ENCODE measurements at regions not wholly inside any gene's neighbourhood (a gene's known extent, or its start where the extent isn't known, plus 50 kb on each side); places are given as distances from the start of the nearest gene placed in this dataset.

DNA sequence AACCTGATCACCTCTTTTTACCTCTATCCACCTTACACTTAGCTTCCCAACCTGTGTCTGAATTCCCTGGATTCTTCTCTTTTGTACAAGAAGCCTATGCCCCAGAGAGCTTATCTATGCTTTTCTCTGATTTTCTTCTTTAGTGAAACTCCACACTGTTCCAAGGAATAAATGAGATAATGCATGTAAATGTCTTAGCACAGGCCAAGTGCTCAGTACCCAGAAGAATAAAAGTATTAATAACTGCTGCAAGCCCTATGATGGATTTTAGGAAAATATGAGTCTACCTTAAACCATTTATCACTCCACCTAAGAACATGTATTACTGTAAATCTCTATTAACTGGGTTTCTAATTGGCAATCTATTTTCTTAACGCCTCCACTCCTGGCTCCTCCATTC lies 168.5 kb upstream of the TNC start:
- Histone ChIP-seq H3K4me1 (ENCODE audit: insufficient read depth, low read length) (no peaks in the 10 kb centered on the region), H3K4me3 (ENCODE audit: low read depth in 1 of 2, low read length in 2 of 2) (no peak overlapping the region), H3K27ac (ENCODE audit: low read length) (no peak overlapping the region), H3K9me3 (ENCODE audit: insufficient read depth, low read length, severe bottlenecking) (no peaks in the 10 kb centered on the region), H3K4me2 (ENCODE audit: insufficient read depth, low read length) (no peak overlapping the region), H2AFZ (ENCODE audit: low read depth, low read length) (no peak overlapping the region), H3K27me3 (ENCODE audit: insufficient read depth, low read length, poor library complexity) (no peaks in the 10 kb centered on the region), H3K36me3 (ENCODE audit: insufficient read depth, low read length) (no peaks in the 10 kb centered on the region), H4K20me1 (ENCODE audit: insufficient read depth, low read length) (no peaks in the 10 kb centered on the region), H3K79me2 (ENCODE audit: insufficient read depth, low read length) (no peaks in the 10 kb centered on the region), H3K9ac (ENCODE audit: low read depth, low read length) (no peak overlapping the region)
- TF ChIP-seq, protein P1, sequence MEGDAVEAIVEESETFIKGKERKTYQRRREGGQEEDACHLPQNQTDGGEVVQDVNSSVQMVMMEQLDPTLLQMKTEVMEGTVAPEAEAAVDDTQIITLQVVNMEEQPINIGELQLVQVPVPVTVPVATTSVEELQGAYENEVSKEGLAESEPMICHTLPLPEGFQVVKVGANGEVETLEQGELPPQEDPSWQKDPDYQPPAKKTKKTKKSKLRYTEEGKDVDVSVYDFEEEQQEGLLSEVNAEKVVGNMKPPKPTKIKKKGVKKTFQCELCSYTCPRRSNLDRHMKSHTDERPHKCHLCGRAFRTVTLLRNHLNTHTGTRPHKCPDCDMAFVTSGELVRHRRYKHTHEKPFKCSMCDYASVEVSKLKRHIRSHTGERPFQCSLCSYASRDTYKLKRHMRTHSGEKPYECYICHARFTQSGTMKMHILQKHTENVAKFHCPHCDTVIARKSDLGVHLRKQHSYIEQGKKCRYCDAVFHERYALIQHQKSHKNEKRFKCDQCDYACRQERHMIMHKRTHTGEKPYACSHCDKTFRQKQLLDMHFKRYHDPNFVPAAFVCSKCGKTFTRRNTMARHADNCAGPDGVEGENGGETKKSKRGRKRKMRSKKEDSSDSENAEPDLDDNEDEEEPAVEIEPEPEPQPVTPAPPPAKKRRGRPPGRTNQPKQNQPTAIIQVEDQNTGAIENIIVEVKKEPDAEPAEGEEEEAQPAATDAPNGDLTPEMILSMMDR (IDR thresholded peaks at IDR 0.05; ENCODE audit: borderline replicate concordance, extremely low read depth, low read length, poor library complexity, severe bottlenecking): no peak
- TF ChIP-seq EZH2 (IDR thresholded peaks at IDR 0.05; ENCODE audit: borderline replicate concordance, low read depth, low read length, severe bottlenecking): no peak
- DNase-seq (no peak), ATAC-seq (ENCODE audit: insufficient read depth, low read depth) (no peak)

DNA sequence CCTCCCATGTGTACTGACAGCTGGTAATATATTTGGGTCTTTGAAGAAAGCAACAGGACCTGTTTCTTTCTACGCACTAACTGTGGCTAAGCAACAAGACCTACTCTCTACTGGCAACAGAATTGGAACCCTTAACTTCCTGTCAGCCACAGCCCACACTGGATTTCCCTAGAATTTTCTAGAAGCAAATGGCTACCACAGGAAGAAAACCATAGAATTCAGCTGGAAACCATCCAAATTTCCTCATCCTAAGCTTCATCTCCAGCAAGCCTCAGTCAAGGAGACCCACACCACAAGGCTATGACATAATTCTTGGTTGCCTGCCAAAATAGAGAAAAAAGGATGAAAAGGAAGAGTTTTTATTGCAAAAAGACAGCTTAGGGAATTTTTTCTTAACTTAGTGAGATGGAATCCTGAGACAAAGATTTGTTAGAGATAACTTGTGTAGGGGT lies 171.8 kb upstream of the TNC start:
- no peaks in the 10 kb centered on the region for H3K9me3 ChIP-seq (ENCODE audit: insufficient read depth, low read length, severe bottlenecking)
- no peak overlapping the region for H3K4me2 ChIP-seq (ENCODE audit: insufficient read depth, low read length)
- DNase-seq (no peak), ATAC-seq (ENCODE audit: insufficient read depth, low read depth) (no peak)
- H3K4me1 ChIP-seq (ENCODE audit: insufficient read depth, low read length): no peaks in the 10 kb centered on the region
- H3K4me3 ChIP-seq (ENCODE audit: low read depth in 1 of 2, low read length in 2 of 2): no peak overlapping the region
- no peaks in the 10 kb centered on the region for H3K36me3 ChIP-seq (ENCODE audit: insufficient read depth, low read length)
- no peaks in the 10 kb centered on the region for H3K27me3 ChIP-seq (ENCODE audit: insufficient read depth, low read length, poor library complexity)
- H3K9ac ChIP-seq (ENCODE audit: low read depth, low read length): no peak overlapping the region
- H3K79me2 ChIP-seq (ENCODE audit: insufficient read depth, low read length): no peaks in the 10 kb centered on the region
- no peak overlapping the region for H3K27ac ChIP-seq (ENCODE audit: low read length)
- TF ChIP-seq, protein P1 (IDR thresholded peaks at IDR 0.05; ENCODE audit: borderline replicate concordance, extremely low read depth, low read length, poor library complexity, severe bottlenecking): no peak
- H2AFZ ChIP-seq (ENCODE audit: low read depth, low read length): no peak overlapping the region
- H4K20me1 ChIP-seq (ENCODE audit: insufficient read depth, low read length): no peaks in the 10 kb centered on the region

DNA sequence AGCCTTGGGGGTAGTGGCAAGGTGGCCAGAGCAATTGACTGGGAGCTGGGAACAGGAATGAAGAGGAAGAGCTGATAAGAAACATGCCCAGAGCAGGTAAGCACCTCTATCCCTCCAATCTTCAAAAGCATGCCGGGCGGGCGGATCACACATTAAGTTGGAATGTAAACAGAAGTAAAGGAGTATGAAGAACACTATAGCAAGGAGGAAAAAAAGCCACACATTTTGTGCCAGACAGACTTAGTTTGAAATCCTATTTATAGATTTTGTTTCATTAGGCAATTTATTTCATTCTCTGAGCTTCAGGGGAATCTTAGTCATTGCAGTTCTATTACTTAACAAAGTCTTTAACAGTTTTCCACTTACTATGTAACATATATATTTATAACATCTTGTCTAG lies 173.9 kb upstream of the TNC start:
- no peak for ATAC-seq (ENCODE audit: insufficient read depth, low read depth)

More for the DNA sequence above, 173.9 kb upstream of the TNC start:
- no peak overlapping the region for H3K4me3 ChIP-seq (ENCODE audit: low read depth in 1 of 2, low read length in 2 of 2)
- no peaks in the 10 kb centered on the region for H3K79me2 ChIP-seq (ENCODE audit: insufficient read depth, low read length)
- H3K4me1 ChIP-seq (ENCODE audit: insufficient read depth, low read length): no peaks in the 10 kb centered on the region
- no peak overlapping the region for H2AFZ ChIP-seq (ENCODE audit: low read depth, low read length)
- H3K36me3 ChIP-seq (ENCODE audit: insufficient read depth, low read length): no peaks in the 10 kb centered on the region
- no peak for DNase-seq
- H3K9me3 ChIP-seq (ENCODE audit: insufficient read depth, low read length, severe bottlenecking): no peaks in the 10 kb centered on the region
- no peaks in the 10 kb centered on the region for H4K20me1 ChIP-seq (ENCODE audit: insufficient read depth, low read length)
- H3K9ac ChIP-seq (ENCODE audit: low read depth, low read length): no peak overlapping the region
- no peak overlapping the region for H3K4me2 ChIP-seq (ENCODE audit: insufficient read depth, low read length)
- H3K27me3 ChIP-seq (ENCODE audit: insufficient read depth, low read length, poor library complexity): peaks cover 7% of the 10 kb centered on the region
- TF ChIP-seq EZH2 (IDR thresholded peaks at IDR 0.05; ENCODE audit: borderline replicate concordance, low read depth, low read length, severe bottlenecking): no peak
- TF ChIP-seq, protein P1 (IDR thresholded peaks at IDR 0.05; ENCODE audit: borderline replicate concordance, extremely low read depth, low read length, poor library complexity, severe bottlenecking): no peak
- no peak overlapping the region for H3K27ac ChIP-seq (ENCODE audit: low read length)

All from DND-41 (cell line).